HG03520 (cell line): ENCODE measurements at regions not wholly inside any gene's neighbourhood (a gene's known extent, or its start where the extent isn't known, plus 50 kb on each side); places are given as distances from the start of the nearest gene placed in this dataset.

Experiments
- ATAC-seq: cut with Tn5 transposase; IDR thresholded peaks from one replicate; pipeline ENCODE4 v1.9.1; 2021; ENCODE audit warnings: mild to moderate bottlenecking, moderate library complexity; ENCODE audit not compliant: unreplicated experiment

- ATAC-seq, result no peak
Observed at GRCh38 chr1:163797816-163798215, 476.1 kb downstream of the NUF2 start.

GRCh38 chr1:163799190-163799805 lies 477.5 kb downstream of the NUF2 start:
- no peak for ATAC-seq

GRCh38 chr1:163807331-163808049 lies 485.7 kb downstream of the NUF2 start:
- no peak for ATAC-seq

GRCh38 chr1:163813251-163813650 lies 491.5 kb downstream of the NUF2 start:
- ATAC-seq, result no peak

GRCh38 chr1:163820226-163820625 lies 498.5 kb downstream of the NUF2 start:
- ATAC-seq, result no peak

- no peak for ATAC-seq
Observed at GRCh38 chr1:163820766-163821165, 499.0 kb downstream of the NUF2 start.

- no peak for ATAC-seq
Observed at GRCh38 chr1:163821679-163822078, 499.9 kb downstream of the NUF2 start.

GRCh38 chr1:163823017-163823416 lies 501.3 kb downstream of the NUF2 start:
- ATAC-seq, result no peak

- no peak for ATAC-seq
Observed at GRCh38 chr1:163824006-163824405, 502.3 kb downstream of the NUF2 start.

GRCh38 chr1:163824490-163824889 lies 502.7 kb downstream of the NUF2 start:
- ATAC-seq, result no peak

- ATAC-seq, result no peak
Observed at GRCh38 chr1:163826500-163826899, 504.7 kb downstream of the NUF2 start.

GRCh38 chr1:163834778-163835177 lies 513.0 kb downstream of the NUF2 start:
- ATAC-seq, result no peak

GRCh38 chr1:163836481-163836880 lies 514.7 kb downstream of the NUF2 start:
- ATAC-seq, result no peak

- no peak for ATAC-seq
Observed at GRCh38 chr1:163837206-163837605, 515.5 kb downstream of the NUF2 start.

- no peak for ATAC-seq
Observed at GRCh38 chr1:163842571-163842970, 520.8 kb downstream of the NUF2 start.

GRCh38 chr1:163844459-163844858 lies 522.7 kb downstream of the NUF2 start:
- no peak for ATAC-seq

GRCh38 chr1:163845279-163845678 lies 523.5 kb downstream of the NUF2 start:
- ATAC-seq, result no peak

- no peak for ATAC-seq
Observed at GRCh38 chr1:163863731-163864130, 542.0 kb downstream of the NUF2 start.

- ATAC-seq, result no peak
Observed at GRCh38 chr1:163864207-163864606, 542.5 kb downstream of the NUF2 start.

GRCh38 chr1:163866564-163866963 lies 544.8 kb downstream of the NUF2 start:
- no peak for ATAC-seq

- ATAC-seq, result no peak
Observed at GRCh38 chr1:163870666-163871065, 548.9 kb downstream of the NUF2 start.

- no peak for ATAC-seq
Observed at GRCh38 chr1:163872067-163872466, 550.3 kb downstream of the NUF2 start.

- no peak for ATAC-seq
Observed at GRCh38 chr1:163874070-163874469, 552.3 kb downstream of the NUF2 start.
